Spleen (tissue), 11 donors: ENCODE measurements at regions not wholly inside any gene's neighbourhood (a gene's known extent, or its start where the extent isn't known, plus 50 kb on each side); places are given as distances from the start of the nearest gene placed in this dataset.

Experiments used
- DNase-seq: peaks from one replicate; pipeline ENCODE4 v3.0.0-alpha.2; 2020
- H3K27ac ChIP-seq, 8 donors: fragments of 200-600 bp; sonication (generic) in 7 of 8; 1 replicate in 4 of 8; 2 replicates in 4 of 8; pipeline versions ENCODE4 v1.5.0 to v1.8.0; 2016 to 2021; ENCODE audit warnings: inconsistent platforms in 4 of 8, mild to moderate bottlenecking in 4 of 8, moderate library complexity in 1 of 8
- H3K27me3 ChIP-seq, 7 donors: fragments of 200-600 bp; sonication (generic) in 6 of 7; replicated peaks in 1 of 7; 1 replicate in 4 of 7; 2 replicates in 3 of 7; pipeline versions ENCODE4 v1.5.0 to v1.8.0; 2016 to 2021; ENCODE audit warnings: inconsistent platforms in 3 of 7, mild to moderate bottlenecking in 1 of 7
- H3K36me3 ChIP-seq, 6 donors: fragments of 200-600 bp; sonication (generic) in 5 of 6; 1 replicate in 4 of 6; 2 replicates in 2 of 6; pipeline versions ENCODE4 v1.5.0 to v1.8.0; 2016 to 2021; ENCODE audit warnings: inconsistent platforms in 2 of 6
- H3K4me1 ChIP-seq, 6 donors: fragments of 200-600 bp; sonication (generic) in 5 of 6; 1 replicate in 3 of 6; 2 replicates in 3 of 6; pipeline versions ENCODE4 v1.5.0 to v1.8.0; 2016 to 2021; ENCODE audit warnings: inconsistent platforms in 3 of 6
- H3K4me3 ChIP-seq, 8 donors: fragments of 200-600 bp; sonication (generic) in 7 of 8; 1 replicate in 4 of 8; 2 replicates in 4 of 8; pipeline versions ENCODE4 v1.5.0 to v1.8.0; 2016 to 2021; ENCODE audit warnings: inconsistent platforms in 4 of 8, mild to moderate bottlenecking in 4 of 8, moderate library complexity in 2 of 8
- H3K9me3 ChIP-seq, 8 donors: fragments of 200-600 bp; sonication (generic) in 7 of 8; 1 replicate in 4 of 8; 2 replicates in 4 of 8; pipeline versions ENCODE4 v1.5.0 to v1.8.0; 2016 to 2021; ENCODE audit warnings: inconsistent platforms in 4 of 8
- POLR2A ChIP-seq, 3 donors: fragments of 450-650 bp; IDR thresholded peaks; one replicate each; pipeline ENCODE4 v1.5.1; 2017; ENCODE audit warnings: antibody characterized with exemption in 3 of 3, mild to moderate bottlenecking in 1 of 3
- POLR2AphosphoS5 ChIP-seq, 3 donors: sonication (generic); formaldehyde crosslinking; IDR thresholded peaks; one replicate each; pipeline ENCODE4 v1.5.1; 2017; ENCODE audit warnings: antibody characterized with exemption in 3 of 3
- WGBS, 5 donors: extraction: QIAGEN DNeasy Blood & Tissue Kit in 3 of 5; methylation state at CpG; one replicate each; pipeline versions ENCODE4 v1.1.5 to v1.1.7; 2013 to 2018; 5-methylcytosine and 5-hydroxymethylcytosine counted together
- intact Hi-C: fragments of 100-400 bp; cut with DNase I; formaldehyde crosslinking; loops from one replicate; pipeline ENCODE4 v1.15.0; 2023; ENCODE audit warnings: low total_unique reads
- TF ChIP-seq, protein P1 (sequence below), 11 experiments: fragments of 200-600 bp in 7 of 11; fragments of 450-650 bp in 4 of 11; sonication (generic) in 4 of 11; IDR thresholded peaks in 8 of 11; conservative IDR thresholded peaks in 3 of 11; 1 replicate in 7 of 11; 2 replicates in 4 of 11; pipeline versions ENCODE4 v1.4.0 to v1.8.0; 2016 to 2021; ENCODE audit warnings: antibody characterized with exemption in 11 of 11, inconsistent platforms in 4 of 11, mild to moderate bottlenecking in 1 of 11
- donor health status: healthy with polysubstance abuse.
- donor health status: DM: no; HTN: no; CAD: no; lungs with moderate emphysema.
- donor health status: DM: no; HTN: no; CAD: no.
- donor health status: Bipolar disorder and iron deficiency.
- donor health status: healthy.
- donor health status: DM: no; HTN: no; CAD: no.
- donor health status: DM: yes; HTN: yes; CAD: no.

DNA sequence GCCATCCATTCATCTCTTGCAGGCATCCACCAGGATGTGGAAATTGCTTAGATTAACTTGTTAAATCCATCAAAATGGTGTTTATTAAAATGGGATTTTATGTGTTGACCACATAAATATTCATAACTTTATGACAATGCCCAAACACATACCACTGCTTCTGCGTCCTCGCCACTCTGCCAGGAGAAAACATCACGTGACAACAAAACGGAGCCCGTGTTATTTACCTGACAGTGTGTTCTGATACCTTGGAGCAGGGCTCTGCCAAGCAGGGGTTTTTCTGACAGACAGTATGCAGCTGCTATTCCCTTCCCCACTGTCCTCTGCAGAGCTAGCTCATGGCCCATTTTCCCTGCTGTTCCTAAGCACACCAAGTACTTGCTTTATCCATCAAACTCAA is 279.5 kb upstream of the CHD6 start:
- WGBS, 5 donors, result 77 to 92% (median 85%) methylated on average over 5 of the region's 5 CpGs
- intact Hi-C loops, result no loop called here

DNA sequence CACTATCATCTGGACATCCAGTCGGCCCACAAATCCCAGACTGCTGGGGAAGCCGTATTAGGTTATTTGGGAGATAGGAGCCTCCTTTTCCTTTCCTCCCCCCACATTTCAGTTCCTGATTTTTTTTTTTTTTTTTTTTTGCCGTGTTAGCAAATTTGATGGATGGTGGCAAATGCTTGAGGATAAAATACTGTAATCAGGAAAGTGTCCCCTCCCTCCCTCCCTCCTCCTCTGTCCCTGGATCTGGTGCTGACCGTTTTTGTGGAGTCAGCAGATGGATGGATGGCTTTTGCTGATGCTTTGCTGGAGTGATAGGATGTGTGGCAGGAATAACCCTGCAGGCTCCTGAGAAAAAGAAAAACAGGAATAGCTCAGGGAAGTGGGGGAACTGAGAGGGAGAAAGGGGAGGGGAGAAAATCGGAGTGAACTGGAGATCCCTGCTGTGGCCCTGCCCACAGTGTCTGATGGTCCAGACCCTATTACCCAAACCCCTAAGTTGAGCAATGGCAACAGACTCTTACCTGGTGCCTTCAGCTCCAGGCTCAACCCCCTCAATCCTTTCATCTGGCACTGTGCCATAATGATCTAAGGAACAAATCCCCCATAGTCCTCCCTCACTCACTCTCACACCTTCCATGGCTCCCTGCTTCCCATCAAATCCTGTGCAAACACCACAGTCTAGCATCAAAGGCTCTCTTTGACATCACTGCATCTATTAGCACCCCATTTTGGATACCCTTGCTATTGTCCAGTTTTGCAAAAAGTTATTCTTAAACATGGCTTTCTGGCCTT is 277.3 kb upstream of the CHD6 start:
- DNase-seq, result no peak
- peaks cover 0 to 9% (median 0%) of the 10 kb centered on the region in 7 donors for H3K27me3 ChIP-seq
- H3K4me1 ChIP-seq, result no peaks in the 10 kb centered on the region
- intact Hi-C loops, result no loop called here
- 32 to 37% (median 36%) methylated on average over 5 of the region's 5 CpGs for WGBS, 5 donors
- no peaks in the 10 kb centered on the region for H3K36me3 ChIP-seq
- no peaks in the 10 kb centered on the region for H3K9me3 ChIP-seq
- TF ChIP-seq, protein P1, sequence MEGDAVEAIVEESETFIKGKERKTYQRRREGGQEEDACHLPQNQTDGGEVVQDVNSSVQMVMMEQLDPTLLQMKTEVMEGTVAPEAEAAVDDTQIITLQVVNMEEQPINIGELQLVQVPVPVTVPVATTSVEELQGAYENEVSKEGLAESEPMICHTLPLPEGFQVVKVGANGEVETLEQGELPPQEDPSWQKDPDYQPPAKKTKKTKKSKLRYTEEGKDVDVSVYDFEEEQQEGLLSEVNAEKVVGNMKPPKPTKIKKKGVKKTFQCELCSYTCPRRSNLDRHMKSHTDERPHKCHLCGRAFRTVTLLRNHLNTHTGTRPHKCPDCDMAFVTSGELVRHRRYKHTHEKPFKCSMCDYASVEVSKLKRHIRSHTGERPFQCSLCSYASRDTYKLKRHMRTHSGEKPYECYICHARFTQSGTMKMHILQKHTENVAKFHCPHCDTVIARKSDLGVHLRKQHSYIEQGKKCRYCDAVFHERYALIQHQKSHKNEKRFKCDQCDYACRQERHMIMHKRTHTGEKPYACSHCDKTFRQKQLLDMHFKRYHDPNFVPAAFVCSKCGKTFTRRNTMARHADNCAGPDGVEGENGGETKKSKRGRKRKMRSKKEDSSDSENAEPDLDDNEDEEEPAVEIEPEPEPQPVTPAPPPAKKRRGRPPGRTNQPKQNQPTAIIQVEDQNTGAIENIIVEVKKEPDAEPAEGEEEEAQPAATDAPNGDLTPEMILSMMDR (IDR thresholded peaks at IDR 0.05 in 8 of 11, conservative IDR thresholded peaks at IDR 0.05 in 3 of 11), result no peak
- no peak for TF ChIP-seq POLR2AphosphoS5 (IDR thresholded peaks at IDR 0.05)
- TF ChIP-seq POLR2A (IDR thresholded peaks at IDR 0.05), result no peak
- H3K27ac ChIP-seq, result no peak overlapping the region
- no peak overlapping the region for H3K4me3 ChIP-seq

More for the DNA sequence above, 279.5 kb upstream of the CHD6 start:
- no peak for DNase-seq
- H3K4me1 ChIP-seq, result no peaks in the 10 kb centered on the region
- no peak overlapping the region for H3K27ac ChIP-seq
- no peaks in the 10 kb centered on the region for H3K36me3 ChIP-seq
- peaks cover 0 to 7% (median 0%) of the 10 kb centered on the region in 7 donors for H3K27me3 ChIP-seq
- no peak overlapping the region for H3K4me3 ChIP-seq
- TF ChIP-seq, protein P1 (IDR thresholded peaks at IDR 0.05 in 8 of 11, conservative IDR thresholded peaks at IDR 0.05 in 3 of 11), result no peak
- TF ChIP-seq POLR2A (IDR thresholded peaks at IDR 0.05) (no peak), POLR2AphosphoS5 (IDR thresholded peaks at IDR 0.05) (no peak)
- H3K9me3 ChIP-seq, result no peaks in the 10 kb centered on the region

DNA sequence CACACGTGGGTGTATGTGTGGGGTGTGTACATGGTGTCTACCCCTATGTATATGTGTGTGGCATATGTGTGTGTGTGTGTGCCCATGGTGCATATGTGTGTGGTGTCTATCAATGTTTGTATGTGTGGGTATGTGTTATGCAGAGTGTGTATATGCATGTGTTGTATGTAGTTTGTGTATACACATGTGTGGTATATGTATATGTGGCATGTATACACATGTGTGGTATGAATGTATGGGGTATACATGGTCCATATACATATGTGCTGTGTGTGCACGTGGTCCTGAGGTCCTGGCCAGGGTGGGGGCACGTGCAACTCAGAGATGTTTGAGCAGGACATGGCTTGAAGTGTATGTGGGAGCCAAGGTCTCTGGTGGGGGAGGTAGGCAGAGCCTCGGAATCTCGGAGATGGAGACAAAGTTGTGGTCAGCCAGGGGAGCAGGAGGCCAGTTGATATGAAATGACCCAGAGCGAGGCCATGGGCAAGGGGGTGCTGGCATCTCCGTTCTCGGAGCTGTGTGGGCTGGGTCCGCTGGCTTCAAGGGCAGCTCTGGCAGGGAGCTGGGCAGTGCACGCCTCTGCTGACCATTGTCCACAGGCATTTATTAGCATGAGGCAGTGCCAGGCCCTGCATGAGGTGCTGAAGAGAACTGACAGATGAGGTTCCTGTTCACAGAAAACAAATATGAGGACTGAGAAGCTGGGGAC is 276.2 kb upstream of the CHD6 start:
- Histone ChIP-seq H3K27ac (no peak overlapping the region), H3K27me3 (peaks cover 0 to 9% (median 0%) of the 10 kb centered on the region in 7 donors), H3K4me3 (no peak overlapping the region), H3K9me3 (no peaks in the 10 kb centered on the region), H3K4me1 (no peaks in the 10 kb centered on the region), H3K36me3 (no peaks in the 10 kb centered on the region)
- 76 to 88% (median 84%) methylated on average over 10 of the region's 10 CpGs for WGBS, 5 donors
- TF ChIP-seq POLR2AphosphoS5 (IDR thresholded peaks at IDR 0.05) (no peak), POLR2A (IDR thresholded peaks at IDR 0.05) (no peak)
- TF ChIP-seq, protein P1 (IDR thresholded peaks at IDR 0.05 in 8 of 11, conservative IDR thresholded peaks at IDR 0.05 in 3 of 11), result no peak
- DNase-seq, result no peak
- intact Hi-C loops, result no loop called here

DNA sequence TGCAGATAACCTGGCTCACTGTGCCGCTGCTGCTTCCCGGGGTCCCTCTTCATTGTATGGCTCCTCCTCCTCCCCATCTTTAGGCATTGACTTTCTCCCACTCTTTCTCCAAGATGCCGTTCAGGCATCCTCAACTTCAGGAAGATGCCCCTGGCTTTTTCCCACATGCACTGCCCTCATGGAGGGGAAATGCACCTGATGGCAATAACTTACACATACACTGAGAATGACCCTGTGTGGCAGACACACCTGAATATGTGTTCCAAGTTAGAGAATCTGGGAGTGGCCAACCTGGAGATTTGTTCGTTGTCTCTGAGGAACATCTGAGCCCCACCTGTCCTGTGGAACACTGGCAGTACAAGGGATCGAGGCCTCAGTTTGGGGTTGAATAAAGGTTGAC is 273.9 kb upstream of the CHD6 start:
- intact Hi-C loops, result no loop called here
- Histone ChIP-seq H3K4me1 (no peaks in the 10 kb centered on the region), H3K36me3 (no peaks in the 10 kb centered on the region), H3K27me3 (peaks cover 0 to 20% (median 0%) of the 10 kb centered on the region in 7 donors), H3K4me3 (no peak overlapping the region), H3K9me3 (no peaks in the 10 kb centered on the region), H3K27ac (no peak overlapping the region)
- TF ChIP-seq POLR2A (IDR thresholded peaks at IDR 0.05) (no peak), POLR2AphosphoS5 (IDR thresholded peaks at IDR 0.05) (no peak)
- TF ChIP-seq, protein P1 (IDR thresholded peaks at IDR 0.05 in 8 of 11, conservative IDR thresholded peaks at IDR 0.05 in 3 of 11), result no peak
- DNase-seq, result no peak
- WGBS, 5 donors, result 71 to 88% (median 79%) methylated on average over 5 of the region's 5 CpGs
